ENCODE measurements at regions not wholly inside any gene's neighbourhood (a gene's known extent, or its start where the extent isn't known, plus 50 kb on each side); places are given as distances from the start of the nearest gene placed in this dataset.

DNA sequence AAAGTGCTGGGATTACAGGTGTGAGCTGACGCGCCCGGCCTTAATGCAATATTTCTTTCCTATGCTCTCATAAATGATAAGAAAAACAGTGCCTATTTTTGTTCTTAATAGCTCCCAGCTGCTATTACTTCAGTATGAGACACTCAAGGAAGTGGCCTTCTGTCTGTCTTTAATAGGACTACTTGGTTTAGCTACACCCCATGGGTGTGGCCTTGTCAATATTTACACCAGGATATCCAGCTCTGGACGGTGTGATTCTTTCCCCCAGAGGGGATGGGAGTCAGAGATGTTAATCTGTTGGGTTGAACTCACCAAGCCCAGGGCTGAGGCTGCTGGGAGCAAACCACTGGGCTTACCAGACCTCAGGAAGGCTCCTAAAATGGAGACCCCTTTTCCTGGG is 134.2 kb downstream of the CEP57L1 start:
- no peak for DNase-seq (ENCODE audit: low spot score)

DNA sequence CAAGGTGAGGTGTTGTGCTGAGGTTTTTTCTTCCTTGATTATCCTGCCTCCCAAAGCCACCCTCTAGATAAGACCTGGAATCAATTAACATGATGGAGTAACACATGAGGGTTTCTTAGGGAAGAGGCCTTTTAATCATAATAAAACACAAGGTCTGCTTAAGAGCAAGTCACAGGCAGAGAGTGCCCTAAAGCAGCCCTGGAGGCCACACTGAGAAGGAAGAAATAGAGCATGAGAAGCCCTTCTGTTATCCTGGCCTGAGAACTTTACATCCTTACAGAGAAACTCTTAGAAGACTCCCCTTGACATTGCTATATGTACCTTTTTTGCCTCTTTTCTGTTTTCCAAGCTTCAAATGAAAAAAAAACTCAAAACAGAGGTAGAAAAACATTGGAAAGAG is 132.3 kb downstream of the CEP57L1 start:
- no peak for DNase-seq (ENCODE audit: low spot score)

DNA sequence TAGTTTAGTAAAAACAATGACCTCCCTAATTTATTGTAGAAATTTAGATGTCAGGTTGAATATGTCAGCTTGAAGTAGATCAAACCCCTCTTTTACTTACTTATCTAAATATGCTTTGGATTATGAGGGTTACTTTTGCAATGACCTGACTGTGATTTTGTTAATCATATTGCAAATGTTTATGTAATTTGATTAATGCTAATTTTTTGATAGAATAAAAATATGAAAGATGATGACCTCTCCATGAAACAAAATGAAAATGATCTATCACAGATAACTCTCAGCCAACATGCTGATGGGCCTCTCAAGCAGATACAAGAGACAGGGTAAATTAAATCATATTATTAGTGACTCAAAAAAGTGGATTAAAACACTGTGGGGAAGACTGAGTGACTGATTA is 131.0 kb downstream of the CEP57L1 start:
- no peak for DNase-seq (ENCODE audit: low spot score)

DNA sequence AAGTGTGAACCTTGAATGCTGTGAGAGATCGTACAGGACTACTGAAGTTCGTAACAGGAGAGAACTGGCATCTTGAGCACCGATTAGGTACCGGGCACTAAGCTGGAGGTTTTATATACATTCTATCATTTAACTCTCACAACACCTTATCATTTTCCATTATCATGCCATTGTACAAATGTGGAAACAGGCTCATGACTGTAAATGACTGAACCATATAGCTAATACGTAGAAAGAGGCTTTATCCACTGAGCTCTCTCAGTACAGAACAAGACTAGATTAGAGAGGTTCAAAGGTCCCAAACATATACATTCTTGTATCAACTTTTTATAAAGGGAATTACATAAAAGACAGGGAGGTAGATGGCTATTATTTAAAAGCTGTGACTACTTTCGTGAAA is 130.6 kb downstream of the CEP57L1 start:
- DNase-seq (ENCODE audit: low spot score): no peak

DNA sequence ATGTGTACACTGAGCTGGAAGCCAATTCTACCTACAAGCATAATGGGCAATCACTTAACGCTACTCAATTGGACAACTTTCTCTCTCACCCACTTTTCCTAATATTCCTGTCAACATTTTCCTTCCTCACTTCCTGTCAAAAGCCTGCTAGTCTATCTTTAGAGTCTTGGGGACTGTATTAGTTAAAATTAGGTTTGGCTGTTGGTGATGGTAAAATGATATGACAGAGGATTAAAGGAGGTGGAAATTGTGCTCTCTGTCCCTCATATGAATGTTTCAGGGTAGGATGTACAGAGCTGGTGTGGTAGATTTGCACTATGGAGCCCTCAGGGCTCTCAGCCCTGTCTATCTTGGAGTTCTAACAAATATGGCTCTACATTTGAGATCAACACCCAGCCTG is 129.7 kb downstream of the CEP57L1 start:
- no peak for DNase-seq (ENCODE audit: low spot score)

DNA sequence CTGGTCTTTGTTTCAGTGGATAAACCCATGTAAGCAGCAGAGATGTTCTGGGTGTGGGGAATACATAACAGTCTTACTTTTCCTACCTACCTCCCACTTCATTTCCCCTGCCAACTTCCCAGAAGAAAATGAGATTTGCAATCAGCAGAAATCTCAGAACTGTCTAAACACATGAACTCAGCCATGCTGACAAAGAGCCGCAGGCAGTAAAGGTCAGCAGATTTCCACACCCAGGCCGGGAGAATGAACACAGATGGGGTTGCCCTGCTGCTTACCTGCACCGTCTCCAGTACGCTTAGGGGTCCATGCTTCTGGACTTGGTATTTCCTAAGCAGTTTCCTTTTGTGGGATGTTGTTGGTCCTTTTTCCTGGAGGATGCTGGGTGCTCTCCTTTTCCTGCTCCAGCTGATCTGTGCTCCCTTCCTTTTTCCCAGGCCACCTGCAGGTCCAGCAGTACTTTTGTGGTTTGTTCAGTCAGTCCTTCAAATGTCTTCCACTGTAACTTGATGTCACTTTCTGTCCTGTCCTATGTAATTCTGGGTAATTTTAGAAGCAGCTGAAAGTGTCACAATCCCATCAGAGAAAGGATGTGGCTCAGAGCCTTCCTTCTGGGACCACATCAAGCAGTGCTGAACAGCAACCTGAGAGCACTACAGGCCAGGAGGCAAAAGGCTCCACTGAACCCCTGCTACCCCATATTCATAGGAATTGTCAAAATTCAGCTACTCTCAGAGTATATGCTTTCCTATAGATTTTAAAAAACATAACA is 129.0 kb downstream of the CEP57L1 start:
- DNase-seq (ENCODE audit: low spot score): no peak

DNA sequence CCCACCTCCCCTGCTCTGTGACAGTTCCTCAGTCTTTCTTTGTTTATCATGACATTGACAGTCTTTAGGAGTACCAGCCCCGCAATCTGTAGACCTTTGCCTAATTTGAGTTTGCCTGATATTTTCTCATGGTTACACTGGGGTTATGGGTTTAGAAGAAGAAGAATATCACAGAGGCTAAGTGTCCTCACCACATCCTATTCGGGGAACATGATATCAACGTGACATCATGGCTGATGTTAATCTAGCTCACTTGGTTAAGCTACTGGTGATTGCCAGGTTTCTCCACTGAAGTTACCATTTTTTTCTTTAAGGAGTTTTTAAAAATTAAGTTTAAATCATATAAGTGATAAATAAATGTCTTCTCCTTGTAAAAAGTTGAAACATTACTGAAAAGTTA is 127.5 kb downstream of the CEP57L1 start:
- DNase-seq (ENCODE audit: low spot score): no peak

DNA sequence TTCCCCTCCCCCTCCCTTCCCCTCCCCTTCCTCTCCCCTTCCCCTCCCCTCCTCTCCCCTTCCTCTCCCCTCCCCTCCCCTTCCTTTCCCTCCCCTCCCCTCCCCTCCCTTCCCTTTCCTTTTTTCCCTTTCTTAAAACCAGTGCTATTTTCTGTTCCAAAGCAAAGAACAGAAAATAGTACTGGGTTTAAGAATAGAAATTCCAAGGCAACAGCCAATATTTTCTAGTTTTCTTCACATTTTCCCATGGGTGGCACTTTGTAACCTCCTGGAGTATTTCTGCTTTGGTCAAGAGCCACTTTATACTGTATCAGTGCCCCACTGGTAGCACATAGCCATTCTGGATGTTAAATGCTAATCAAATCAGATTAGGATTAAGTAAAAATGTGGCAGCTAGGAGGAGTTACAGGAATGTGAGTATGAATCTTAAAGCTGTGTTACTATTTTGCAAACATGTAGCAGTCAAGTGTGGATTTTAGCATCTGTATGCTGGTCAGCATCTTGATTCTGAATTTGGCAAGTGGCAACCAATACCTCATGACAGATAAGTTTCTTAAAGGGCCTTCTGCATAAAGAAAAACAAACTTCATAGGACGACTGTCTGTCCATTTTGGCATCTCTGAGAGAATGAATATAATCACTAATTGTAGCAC is 126.4 kb downstream of the CEP57L1 start:
- DNase-seq (ENCODE audit: low spot score): no peak

Measured in umbilical cord (tissue), 1 donor.